ENCODE measurements at regions not wholly inside any gene's neighbourhood (a gene's known extent, or its start where the extent isn't known, plus 50 kb on each side); places are given as distances from the start of the nearest gene placed in this dataset.
"Not testable (repeated sequence)": the region's sequence is repeated elsewhere in the genome, so short reads cannot be mapped to it uniquely, and the experiment has no call there.

GRCh38 chr10:36759141-36759805 is 366.1 kb upstream of the ANKRD30A start:
- no peak for DNase-seq

DNA sequence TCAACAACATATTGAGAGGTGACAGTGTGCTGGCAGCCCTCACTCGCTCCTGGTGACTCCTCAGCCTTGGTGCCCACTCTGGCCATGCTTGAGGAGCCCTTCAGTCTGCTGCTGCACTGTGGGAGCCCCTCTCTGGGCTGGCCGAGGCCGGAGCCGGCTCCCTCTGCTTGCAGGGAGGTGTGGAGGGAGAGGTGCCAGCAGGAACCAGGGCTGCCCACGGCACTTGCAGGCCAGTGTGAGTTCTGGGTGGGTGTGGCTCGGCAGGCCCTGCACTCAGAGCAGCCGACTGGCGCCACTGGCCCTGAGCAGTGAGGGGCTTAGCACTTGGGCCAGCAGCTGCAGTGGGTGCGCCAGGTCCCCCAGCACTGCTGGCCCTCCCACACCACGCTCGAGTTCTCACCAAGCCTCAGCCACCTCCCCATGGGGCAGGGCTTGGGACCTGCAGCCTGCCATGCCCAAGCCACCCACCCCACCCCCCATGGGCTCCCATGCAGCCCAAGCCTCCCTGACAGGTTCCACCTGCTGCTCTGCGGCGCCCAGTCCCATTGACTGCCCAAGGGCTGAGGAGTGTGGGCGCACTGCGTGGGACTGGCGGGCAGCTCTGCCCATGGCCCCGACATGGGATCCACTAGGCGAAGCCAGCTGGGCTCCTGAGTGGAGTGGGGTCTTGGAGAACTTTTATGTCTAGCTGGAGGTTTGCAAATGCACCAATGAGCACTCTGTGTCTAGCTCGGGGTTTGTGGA is 377.1 kb upstream of the ANKRD30A start:
- no peak for DNase-seq

DNA sequence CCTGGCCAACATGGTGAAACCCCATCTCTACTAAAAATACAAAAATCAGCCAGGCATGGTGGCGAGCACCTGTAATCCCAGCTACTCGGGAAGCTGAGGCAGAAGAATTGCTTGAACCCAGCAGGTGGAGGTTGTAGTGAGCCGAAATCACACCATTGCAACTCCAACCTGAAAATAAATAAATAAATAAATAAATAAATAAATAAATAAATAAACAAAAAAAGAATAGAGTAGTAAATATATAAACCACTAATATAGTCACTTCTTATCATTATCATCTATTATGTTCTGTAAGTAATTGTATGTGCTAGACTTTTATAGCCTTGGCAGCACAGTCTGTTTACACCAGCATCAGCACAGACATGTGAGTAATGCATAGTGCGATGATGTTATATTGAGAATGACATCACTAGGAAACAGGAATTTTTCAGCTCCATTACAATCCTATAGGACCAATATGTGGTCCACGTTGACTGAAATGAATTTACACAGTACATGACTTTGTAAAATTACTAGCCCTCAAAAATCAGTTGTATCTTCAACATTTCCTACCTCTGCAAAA is 385.4 kb upstream of the ANKRD30A start:
- no peak for DNase-seq

GRCh38 chr10:36738738-36739431 is 386.5 kb upstream of the ANKRD30A start:
- DNase-seq: no peak

DNA sequence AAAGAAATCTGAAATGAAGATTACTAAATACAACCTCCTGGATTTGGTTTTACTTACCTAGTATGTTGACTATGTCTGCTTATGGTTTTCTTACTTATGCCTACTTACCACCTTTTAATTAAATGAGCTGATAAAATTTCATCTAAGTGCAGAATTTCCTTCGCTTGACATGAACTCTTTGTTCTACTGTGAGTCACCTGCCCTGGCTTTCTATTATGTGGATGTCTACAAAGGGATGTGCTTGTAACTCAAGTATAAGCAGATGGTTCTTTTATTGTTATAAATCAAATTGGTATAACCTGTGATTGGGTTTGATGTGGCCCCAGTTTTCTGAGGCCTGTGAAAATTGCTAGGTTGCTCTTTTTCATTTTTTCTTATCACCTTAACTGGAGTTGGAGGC is 389.1 kb upstream of the ANKRD30A start:
- peak; percentile 7 for DNase-seq

GRCh38 chr10:36734590-36734989 is 390.8 kb upstream of the ANKRD30A start:
- DNase-seq: not testable (repeated sequence)

GRCh38 chr10:36730316-36730715 is 395.1 kb upstream of the ANKRD30A start:
- no peak for DNase-seq

- DNase-seq: no peak
Observed at GRCh38 chr10:36728626-36729025, 396.8 kb upstream of the ANKRD30A start.

GRCh38 chr10:36725581-36726520 is 399.5 kb upstream of the ANKRD30A start:
- DNase-seq: peak; percentile 32

GRCh38 chr10:36722777-36723176 is 402.6 kb upstream of the ANKRD30A start:
- DNase-seq: no peak

DNA sequence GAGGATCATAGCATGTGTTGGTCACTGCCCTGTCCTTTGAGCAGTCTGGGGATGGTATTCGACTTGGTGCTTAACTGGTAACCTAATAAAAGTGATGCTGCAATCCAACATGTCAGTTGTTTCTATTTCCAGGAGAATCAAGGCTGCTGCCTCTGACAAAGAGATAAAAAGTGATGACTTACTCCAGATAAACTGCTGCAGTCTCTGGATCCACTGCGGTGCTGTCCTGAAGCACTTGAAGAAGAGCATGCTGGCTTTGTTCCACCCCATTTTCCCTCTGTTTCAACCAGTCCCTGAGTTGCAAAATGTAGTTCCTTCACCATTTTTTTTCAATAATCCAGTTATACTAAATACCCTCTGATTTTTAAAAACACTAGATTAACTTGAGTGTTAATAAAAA is 403.5 kb upstream of the ANKRD30A start:
- DNase-seq: no peak

- no peak for DNase-seq
Observed at GRCh38 chr10:36720895-36721294, 404.5 kb upstream of the ANKRD30A start.

GRCh38 chr10:36717118-36717517 is 408.3 kb upstream of the ANKRD30A start:
- no peak for DNase-seq

DNA sequence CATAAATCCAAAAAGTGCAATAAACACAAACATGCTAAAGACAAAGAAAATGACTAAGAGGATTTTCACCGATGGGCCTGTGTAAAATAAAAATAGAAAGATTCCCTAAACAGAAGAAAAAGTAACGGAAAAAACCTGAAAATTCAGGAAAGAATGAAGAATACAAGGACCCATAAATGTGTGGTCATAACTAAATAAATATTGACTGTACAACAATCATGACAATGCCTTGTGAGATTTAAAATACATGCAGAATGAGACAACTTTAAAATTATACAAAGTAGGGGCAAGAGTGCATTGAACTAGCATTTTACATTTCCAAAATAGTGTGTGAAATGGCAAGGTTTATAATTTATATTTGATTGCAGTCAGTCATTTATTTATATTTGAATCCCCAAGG is 409.1 kb upstream of the ANKRD30A start:
- DNase-seq: no peak

GRCh38 chr10:36712695-36713094 is 412.7 kb upstream of the ANKRD30A start:
- DNase-seq: no peak

- no peak for DNase-seq
Observed at GRCh38 chr10:36711361-36711760, 414.0 kb upstream of the ANKRD30A start.

DNA sequence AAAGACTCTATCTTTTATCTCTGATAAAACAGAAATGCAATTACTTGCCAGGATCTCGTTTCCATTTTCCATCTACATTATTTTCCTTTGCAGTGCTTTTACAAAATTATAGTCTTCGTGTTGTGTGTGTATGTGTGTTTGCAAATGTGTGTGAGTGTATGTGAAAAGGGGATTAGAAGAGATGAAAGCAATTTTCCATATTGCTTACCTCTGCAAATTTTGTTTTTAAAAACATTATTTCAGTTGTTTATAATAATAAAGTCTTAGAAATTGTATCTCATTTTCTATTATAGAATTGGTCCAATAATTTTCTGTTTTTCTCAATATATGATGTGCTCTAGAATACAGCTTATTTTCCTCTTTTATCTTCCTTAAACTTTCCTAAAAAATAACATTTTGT is 421.3 kb upstream of the ANKRD30A start:
- no peak for DNase-seq

GRCh38 chr10:36703179-36703578 is 422.2 kb upstream of the ANKRD30A start:
- no peak for DNase-seq

DNA sequence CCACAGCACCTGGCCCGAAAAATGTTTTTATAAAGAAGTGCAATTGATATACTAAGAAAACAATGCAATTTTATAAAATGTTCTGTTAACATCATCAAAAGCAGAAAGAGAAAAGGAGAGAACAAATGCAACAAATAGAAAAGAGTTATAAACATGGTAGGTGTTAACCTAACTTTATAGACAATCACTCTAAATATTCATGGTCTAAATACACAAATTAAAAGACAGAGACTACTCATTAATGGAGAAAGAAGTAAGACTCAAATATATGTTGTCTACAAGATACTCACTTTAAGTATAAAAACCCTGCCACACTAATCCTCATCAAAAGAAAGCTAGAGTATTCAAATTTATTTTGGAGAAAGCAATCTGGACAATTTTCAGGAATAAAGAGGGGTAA is 425.3 kb upstream of the ANKRD30A start:
- no peak for DNase-seq

GRCh38 chr10:36692759-36693158 is 432.6 kb upstream of the ANKRD30A start:
- DNase-seq: no peak

GRCh38 chr10:36688717-36689116 is 436.7 kb upstream of the ANKRD30A start:
- no peak for DNase-seq

GRCh38 chr10:36683421-36683820 is 442.0 kb upstream of the ANKRD30A start:
- DNase-seq: no peak

All from NCI-H1105 (cell line).